ENCODE measurements at regions not wholly inside any gene's neighbourhood (a gene's known extent, or its start where the extent isn't known, plus 50 kb on each side); places are given as distances from the start of the nearest gene placed in this dataset.
"Not testable (repeated sequence)": the region's sequence is repeated elsewhere in the genome, so short reads cannot be mapped to it uniquely, and the experiment has no call there.

- no peak for DNase-seq
These were observed 370.8 kb upstream of the JARID2 start for GRCh38 chr6:14874975-14875480.

GRCh38 chr6:14875481-14876063 lies 370.3 kb upstream of the JARID2 start:
- no peak for DNase-seq

GRCh38 chr6:14876778-14877613 lies 368.9 kb upstream of the JARID2 start:
- no peak for DNase-seq

GRCh38 chr6:14877758-14878157 lies 368.1 kb upstream of the JARID2 start:
- no peak for DNase-seq

GRCh38 chr6:14880052-14880451 lies 365.8 kb upstream of the JARID2 start:
- DNase-seq, result no peak

- DNase-seq, result no peak
These were observed 365.2 kb upstream of the JARID2 start for GRCh38 chr6:14880677-14881076.

GRCh38 chr6:14881398-14881797 lies 364.5 kb upstream of the JARID2 start:
- no peak for DNase-seq

GRCh38 chr6:14882394-14883026 lies 363.4 kb upstream of the JARID2 start:
- DNase-seq, result no peak

GRCh38 chr6:14883921-14884320 lies 361.9 kb upstream of the JARID2 start:
- DNase-seq, result no peak

- no peak for DNase-seq
These were observed 360.4 kb upstream of the JARID2 start for GRCh38 chr6:14885498-14885897.

- DNase-seq, result no peak
These were observed 358.7 kb upstream of the JARID2 start for GRCh38 chr6:14887181-14887580.

GRCh38 chr6:14887986-14888574 lies 357.8 kb upstream of the JARID2 start:
- DNase-seq, result no peak

GRCh38 chr6:14888575-14889000 lies 357.3 kb upstream of the JARID2 start:
- no peak for DNase-seq

- no peak for DNase-seq
These were observed 356.7 kb upstream of the JARID2 start for GRCh38 chr6:14889188-14889587.

- DNase-seq, result no peak
These were observed 356.0 kb upstream of the JARID2 start for GRCh38 chr6:14889611-14890593.

- DNase-seq, result not testable (repeated sequence)
These were observed 354.0 kb upstream of the JARID2 start for GRCh38 chr6:14891820-14892375.

- DNase-seq, result no peak
These were observed 351.8 kb upstream of the JARID2 start for GRCh38 chr6:14894105-14894504.

GRCh38 chr6:14896475-14896874 lies 349.4 kb upstream of the JARID2 start:
- DNase-seq, result no peak

- DNase-seq, result no peak
These were observed 348.0 kb upstream of the JARID2 start for GRCh38 chr6:14897831-14898230.

GRCh38 chr6:14899441-14899840 lies 346.4 kb upstream of the JARID2 start:
- DNase-seq, result not testable (repeated sequence)

GRCh38 chr6:14900919-14901318 lies 344.9 kb upstream of the JARID2 start:
- DNase-seq, result no peak
